Spleen (tissue), 7 donors: ENCODE measurements at regions not wholly inside any gene's neighbourhood (a gene's known extent, or its start where the extent isn't known, plus 50 kb on each side); places are given as distances from the start of the nearest gene placed in this dataset.

Source experiments
- POLR2A ChIP-seq, 3 donors: fragments of 450-650 bp; IDR thresholded peaks; one replicate each; pipeline ENCODE4 v1.5.1; 2017; ENCODE audit warnings: antibody characterized with exemption in 3 of 3, mild to moderate bottlenecking in 1 of 3
- POLR2AphosphoS5 ChIP-seq, 3 donors: sonication (generic); formaldehyde crosslinking; IDR thresholded peaks; one replicate each; pipeline ENCODE4 v1.5.1; 2017; ENCODE audit warnings: antibody characterized with exemption in 3 of 3
- TF ChIP-seq, protein P1 (sequence below), 11 experiments: fragments of 200-600 bp in 7 of 11; fragments of 450-650 bp in 4 of 11; sonication (generic) in 4 of 11; IDR thresholded peaks in 8 of 11; conservative IDR thresholded peaks in 3 of 11; 1 replicate in 7 of 11; 2 replicates in 4 of 11; pipeline versions ENCODE4 v1.4.0 to v1.8.0; 2016 to 2021; ENCODE audit warnings: antibody characterized with exemption in 11 of 11, inconsistent platforms in 4 of 11, mild to moderate bottlenecking in 1 of 11
- donor health status: DM: no; HTN: no; CAD: no; lungs with moderate emphysema.
- donor health status: DM: no; HTN: no; CAD: no.
- donor health status: DM: no; HTN: no; CAD: no.

DNA sequence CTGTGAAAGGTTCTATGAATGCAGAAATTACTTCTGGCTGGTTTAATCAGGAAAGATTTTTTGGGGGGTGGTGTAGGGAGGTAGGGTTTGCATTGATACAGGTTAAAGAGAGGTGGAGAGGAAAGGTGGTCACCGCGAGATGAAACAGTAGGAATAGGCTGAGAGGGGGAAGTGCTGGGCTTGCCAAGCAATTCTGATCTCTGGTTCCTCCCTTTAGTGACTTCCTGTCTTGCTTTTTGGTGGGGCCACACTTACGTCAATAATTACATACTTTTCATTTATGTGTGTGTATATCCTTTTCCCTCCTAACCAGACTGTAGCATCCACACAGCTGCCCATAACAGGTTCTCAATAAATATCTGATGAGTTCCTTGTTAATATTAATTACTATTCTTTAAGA is 120.0 kb downstream of the CTNND1 start:
- TF ChIP-seq POLR2A (IDR thresholded peaks at IDR 0.05) (no peak), POLR2AphosphoS5 (IDR thresholded peaks at IDR 0.05) (no peak)
- TF ChIP-seq, protein P1, sequence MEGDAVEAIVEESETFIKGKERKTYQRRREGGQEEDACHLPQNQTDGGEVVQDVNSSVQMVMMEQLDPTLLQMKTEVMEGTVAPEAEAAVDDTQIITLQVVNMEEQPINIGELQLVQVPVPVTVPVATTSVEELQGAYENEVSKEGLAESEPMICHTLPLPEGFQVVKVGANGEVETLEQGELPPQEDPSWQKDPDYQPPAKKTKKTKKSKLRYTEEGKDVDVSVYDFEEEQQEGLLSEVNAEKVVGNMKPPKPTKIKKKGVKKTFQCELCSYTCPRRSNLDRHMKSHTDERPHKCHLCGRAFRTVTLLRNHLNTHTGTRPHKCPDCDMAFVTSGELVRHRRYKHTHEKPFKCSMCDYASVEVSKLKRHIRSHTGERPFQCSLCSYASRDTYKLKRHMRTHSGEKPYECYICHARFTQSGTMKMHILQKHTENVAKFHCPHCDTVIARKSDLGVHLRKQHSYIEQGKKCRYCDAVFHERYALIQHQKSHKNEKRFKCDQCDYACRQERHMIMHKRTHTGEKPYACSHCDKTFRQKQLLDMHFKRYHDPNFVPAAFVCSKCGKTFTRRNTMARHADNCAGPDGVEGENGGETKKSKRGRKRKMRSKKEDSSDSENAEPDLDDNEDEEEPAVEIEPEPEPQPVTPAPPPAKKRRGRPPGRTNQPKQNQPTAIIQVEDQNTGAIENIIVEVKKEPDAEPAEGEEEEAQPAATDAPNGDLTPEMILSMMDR (IDR thresholded peaks at IDR 0.05 in 8 of 11, conservative IDR thresholded peaks at IDR 0.05 in 3 of 11): no peak
